Esophagus (tissue), 2 donors: ENCODE measurements at regions not wholly inside any gene's neighbourhood (a gene's known extent, or its start where the extent isn't known, plus 50 kb on each side); places are given as distances from the start of the nearest gene placed in this dataset.
"Not testable (repeated sequence)": the region's sequence is repeated elsewhere in the genome, so short reads cannot be mapped to it uniquely, and the experiment has no call there.

Experiments used
- H3K27ac ChIP-seq, 2 donors: one replicate each; pipeline ENCODE4 v1.5.1; 2013; ENCODE audit warnings: low read depth in 2 of 2, mild to moderate bottlenecking in 2 of 2, inconsistent platforms in 1 of 2, low read length in 1 of 2, moderate library complexity in 1 of 2
- H3K27me3 ChIP-seq, 2 donors: one replicate each; pipeline ENCODE4 v1.6.1; 2013; ENCODE audit warnings: low read length in 2 of 2, control low read depth in 1 of 2, mild to moderate bottlenecking in 1 of 2; ENCODE audit not compliant: insufficient read depth in 2 of 2, control insufficient read depth in 1 of 2
- H3K36me3 ChIP-seq, 2 donors: one replicate each; pipeline ENCODE4 v1.6.1; 2013; ENCODE audit warnings: low read length in 1 of 2; ENCODE audit not compliant: control insufficient read depth in 2 of 2, insufficient read depth in 2 of 2
- H3K4me1 ChIP-seq, 2 donors: one replicate each; pipeline ENCODE4 v1.6.1; 2013; ENCODE audit warnings: low read length in 1 of 2; ENCODE audit not compliant: control insufficient read depth in 2 of 2, insufficient read depth in 2 of 2
- H3K4me3 ChIP-seq, 2 donors: one replicate each; pipeline ENCODE4 v1.5.1; 2013; ENCODE audit warnings: low read length in 2 of 2, mild to moderate bottlenecking in 2 of 2, low read depth in 1 of 2, moderate library complexity in 1 of 2
- H3K9me3 ChIP-seq, 2 donors: one replicate each; pipeline ENCODE4 v1.6.1; 2013; ENCODE audit warnings: mild to moderate bottlenecking in 2 of 2, low read depth in 1 of 2, low read length in 1 of 2, moderate library complexity in 1 of 2; ENCODE audit not compliant: control insufficient read depth in 2 of 2, insufficient read depth in 1 of 2
- WGBS, 2 donors: extraction: QIAGEN DNeasy Blood & Tissue Kit; methylation state at CpG; one replicate each; pipeline ENCODE4 v1.1.7; 2013; 5-methylcytosine and 5-hydroxymethylcytosine counted together
- donor health status: healthy with polysubstance abuse.
- donor health status: Bipolar disorder and iron deficiency.

- WGBS, 2 donors, result 71 to 77% methylated on average over 19 of the region's 19 CpGs
- Histone ChIP-seq H3K27me3 (no peaks in the 10 kb centered on the region), H3K4me3 (no peak overlapping the region), H3K27ac (no peak overlapping the region), H3K4me1 (no peaks in the 10 kb centered on the region), H3K36me3 (no peaks in the 10 kb centered on the region), H3K9me3 (peaks cover 0 to 15% of the 10 kb centered on the region in 2 donors)
These were observed 185.0 kb downstream of the OR4M2 start for GRCh38 chr15:22265056-22265945.

- 40 to 44% methylated on average over 2 of the region's 2 CpGs for WGBS, 2 donors
- H3K36me3 ChIP-seq, result no peaks in the 10 kb centered on the region
- H3K4me1 ChIP-seq, result no peaks in the 10 kb centered on the region
- peak overlapping the region in 1 of 2 donors; percentile 22 for H3K27ac ChIP-seq
- H3K27me3 ChIP-seq, result no peaks in the 10 kb centered on the region
- no peak overlapping the region for H3K4me3 ChIP-seq
- H3K9me3 ChIP-seq, result peaks cover 0 to 15% of the 10 kb centered on the region in 2 donors
These were observed 185.6 kb downstream of the OR4M2 start for GRCh38 chr15:22265970-22266369.

GRCh38 chr15:22267761-22268160, 187.4 kb downstream of the OR4M2 start:
- H3K4me1 ChIP-seq, result no peaks in the 10 kb centered on the region
- H3K4me3 ChIP-seq, result no peak overlapping the region
- 86% methylated on average over 9 of the region's 9 CpGs for WGBS, 2 donors
- no peaks in the 10 kb centered on the region for H3K27me3 ChIP-seq
- no peaks in the 10 kb centered on the region for H3K36me3 ChIP-seq
- H3K9me3 ChIP-seq, result peaks cover 0 to 15% of the 10 kb centered on the region in 2 donors
- no peak overlapping the region for H3K27ac ChIP-seq

- H3K36me3 ChIP-seq, H3K4me1 ChIP-seq, H3K27me3 ChIP-seq, H3K27ac ChIP-seq, H3K4me3 ChIP-seq: not testable (repeated sequence)
- WGBS, 2 donors, result 74 to 83% methylated on average over 5 of the region's 5 CpGs
- peaks cover 0 to 15% of the 10 kb centered on the region in 2 donors for H3K9me3 ChIP-seq
These were observed 187.9 kb downstream of the OR4M2 start for GRCh38 chr15:22268201-22268600.

GRCh38 chr15:22268654-22269053, 188.3 kb downstream of the OR4M2 start:
- not testable (repeated sequence) for H3K27ac ChIP-seq, H3K27me3 ChIP-seq, H3K4me1 ChIP-seq, H3K36me3 ChIP-seq, H3K4me3 ChIP-seq
- 64 to 66% methylated on average over 6 of the region's 6 CpGs for WGBS, 2 donors
- H3K9me3 ChIP-seq, result peaks cover 0 to 15% of the 10 kb centered on the region in 2 donors

- not testable (repeated sequence) for H3K4me3 ChIP-seq, H3K27me3 ChIP-seq, H3K4me1 ChIP-seq, H3K27ac ChIP-seq, H3K36me3 ChIP-seq
- WGBS, 2 donors, result 88 to 89% methylated on average over 27 to 29 of the region's 29 CpGs
- H3K9me3 ChIP-seq, result peaks cover 0 to 14% of the 10 kb centered on the region in 2 donors
These were observed 186.2 kb upstream of the GOLGA6L22 start for GRCh38 chr15:22272286-22273160.

- peaks cover 0 to 14% of the 10 kb centered on the region in 2 donors for H3K9me3 ChIP-seq
- H3K36me3 ChIP-seq, result not testable (repeated sequence)
- WGBS, 2 donors, result 84 to 88% methylated on average over 12 of the region's 12 CpGs
These were observed 185.5 kb upstream of the GOLGA6L22 start for GRCh38 chr15:22273185-22273584.

GRCh38 chr15:22274376-22274775, 184.3 kb upstream of the GOLGA6L22 start:
- H3K9me3 ChIP-seq, H3K27ac ChIP-seq, H3K27me3 ChIP-seq, H3K4me3 ChIP-seq, H3K4me1 ChIP-seq, H3K36me3 ChIP-seq: not testable (repeated sequence)
- 64 to 75% methylated on average over 2 of the region's 2 CpGs for WGBS, 2 donors

More at GRCh38 chr15:22273185-22273584, 185.5 kb upstream of the GOLGA6L22 start:
- H3K27ac ChIP-seq, H3K27me3 ChIP-seq, H3K4me3 ChIP-seq, H3K4me1 ChIP-seq: not testable (repeated sequence)

- not testable (repeated sequence) for H3K27ac ChIP-seq, H3K27me3 ChIP-seq, H3K36me3 ChIP-seq, H3K9me3 ChIP-seq, H3K4me1 ChIP-seq, H3K4me3 ChIP-seq
- 81 to 85% methylated on average over 4 of the region's 4 CpGs for WGBS, 2 donors
These were observed 177.9 kb upstream of the GOLGA6L22 start for GRCh38 chr15:22280770-22281169.
